Neuronal stem cell (in vitro differentiated cells): ENCODE measurements at regions not wholly inside any gene's neighbourhood (a gene's known extent, or its start where the extent isn't known, plus 50 kb on each side); places are given as distances from the start of the nearest gene placed in this dataset.

Experiments used
- DNase-seq: peaks from one replicate; pipeline ENCODE4 v3.0.0-alpha.2; 2013; ENCODE audit warnings: low spot score
- H2AFZ ChIP-seq: one replicate; pipeline ENCODE4 v1.6.1; 2013; ENCODE audit warnings: mild to moderate bottlenecking, low read length, inconsistent platforms
- H2AK5ac ChIP-seq: 2 replicates; pipeline ENCODE4 v1.6.1; 2013; ENCODE audit warnings: low read depth, mild to moderate bottlenecking, inconsistent platforms, low read length, moderate library complexity, mixed read lengths
- H2BK120ac ChIP-seq: 2 replicates; pipeline ENCODE4 v1.6.1; 2013; ENCODE audit warnings: low read depth, mild to moderate bottlenecking, inconsistent platforms, low read length, moderate library complexity, mixed read lengths
- H2BK12ac ChIP-seq: one replicate; pipeline ENCODE4 v1.6.1; 2013; ENCODE audit warnings: low read length, inconsistent platforms
- H2BK15ac ChIP-seq: 2 replicates; pipeline ENCODE4 v1.6.1; 2013; ENCODE audit warnings: mild to moderate bottlenecking, low read length, inconsistent platforms, mixed read lengths
- H2BK5ac ChIP-seq: one replicate; pipeline ENCODE4 v1.6.1; 2013; ENCODE audit warnings: inconsistent platforms, mild to moderate bottlenecking, low read length, moderate library complexity
- H3K14ac ChIP-seq: one replicate; pipeline ENCODE4 v1.6.1; 2013; ENCODE audit warnings: low read length, inconsistent platforms
- H3K18ac ChIP-seq: 2 replicates; pipeline ENCODE4 v1.6.1; 2013; ENCODE audit warnings: low read length, inconsistent platforms
- H3K23ac ChIP-seq: 2 replicates; pipeline ENCODE4 v1.6.1; 2013; ENCODE audit warnings: low read depth, mild to moderate bottlenecking, mixed read lengths, low read length, inconsistent platforms; ENCODE audit not compliant: poor library complexity
- H3K27ac ChIP-seq: replicated peaks from 3 replicates; pipeline ENCODE4 v1.5.1; 2013; ENCODE audit warnings: low read length, inconsistent platforms
- H3K27me3 ChIP-seq, 3 experiments: 2 replicates each; pipeline ENCODE4 v1.6.1; 2013; ENCODE audit warnings: low read length in 3 of 3, mild to moderate bottlenecking in 2 of 3, inconsistent platforms in 1 of 3, low read depth in 1 of 3, mixed read lengths in 1 of 3, moderate library complexity in 1 of 3; ENCODE audit not compliant: control insufficient read depth in 3 of 3, insufficient read depth in 3 of 3
- H3K36me3 ChIP-seq, 2 donors: replicated peaks in 1 of 2; 2 replicates each; pipeline ENCODE4 v1.6.1; 2013; ENCODE audit warnings: low read length in 2 of 2; ENCODE audit not compliant: control insufficient read depth in 2 of 2, insufficient read depth in 2 of 2
- H3K4ac ChIP-seq: 2 replicates; pipeline ENCODE4 v1.6.1; 2013; ENCODE audit warnings: inconsistent platforms, mild to moderate bottlenecking, low read length, moderate library complexity
- H3K4me1 ChIP-seq, 2 donors: 1 replicate in 1 of 2; 2 replicates in 1 of 2; pipeline ENCODE4 v1.6.1; 2013; ENCODE audit warnings: low read length in 2 of 2, low read depth in 1 of 2; ENCODE audit not compliant: control insufficient read depth in 2 of 2, insufficient read depth in 1 of 2
- H3K4me2 ChIP-seq: one replicate; pipeline ENCODE4 v1.6.1; 2013; ENCODE audit warnings: mild to moderate bottlenecking, low read length, inconsistent platforms; ENCODE audit not compliant: insufficient read depth, poor library complexity, severe bottlenecking
- H3K4me3 ChIP-seq, 2 donors: 2 replicates each; pipeline ENCODE4 v1.5.1; 2013; ENCODE audit warnings: low read length in 2 of 2, mild to moderate bottlenecking in 2 of 2, inconsistent platforms in 1 of 2, moderate library complexity in 1 of 2
- H3K79me1 ChIP-seq: one replicate; pipeline ENCODE4 v1.6.1; 2013; ENCODE audit warnings: low read depth, mild to moderate bottlenecking, inconsistent platforms, low read length, moderate library complexity
- H3K9ac ChIP-seq: one replicate; pipeline ENCODE4 v1.6.1; 2013; ENCODE audit warnings: mild to moderate bottlenecking, low read depth, low read length, inconsistent platforms; ENCODE audit not compliant: poor library complexity
- H3K9me3 ChIP-seq, 2 donors: replicated peaks in 1 of 2; 2 replicates each; pipeline versions ENCODE3 to v1.6.1; 2013; ENCODE audit warnings: low read length in 2 of 2, mild to moderate bottlenecking in 2 of 2, inconsistent platforms in 1 of 2, low read depth in 1 of 2, mixed read lengths in 1 of 2, moderate library complexity in 1 of 2; ENCODE audit not compliant: control insufficient read depth in 2 of 2, insufficient read depth in 1 of 2
- H4K8ac ChIP-seq: one replicate; pipeline ENCODE4 v1.6.1; 2013; ENCODE audit warnings: low read depth, mild to moderate bottlenecking, inconsistent platforms, low read length, moderate library complexity
- H4K91ac ChIP-seq: one replicate; pipeline ENCODE4 v1.6.1; 2013; ENCODE audit warnings: low read length, low read depth, mild to moderate bottlenecking, inconsistent platforms; ENCODE audit not compliant: poor library complexity
- WGBS, 2 donors: extraction: QIAGEN DNeasy Blood & Tissue Kit; methylation state at CpG; one replicate each; pipeline ENCODE4 v1.1.7; 2013; ENCODE audit warnings: missing lambda C conversion rate in 2 of 2, mixed read lengths in 1 of 2; ENCODE audit not compliant: insufficient read length in 2 of 2, insufficient replicate concordance in 1 of 2; ENCODE audit errors: extremely low coverage in 2 of 2; 5-methylcytosine and 5-hydroxymethylcytosine counted together

GRCh38 chr15:38150794-38151193, 101.8 kb upstream of the SPRED1 start:
- H4K8ac ChIP-seq = no peak overlapping the region
- H3K9ac ChIP-seq = no peak overlapping the region
- H4K91ac ChIP-seq = no peak overlapping the region
- no peaks in the 10 kb centered on the region for H3K79me1 ChIP-seq
- no peaks in the 10 kb centered on the region for H3K36me3 ChIP-seq
- H2AFZ ChIP-seq = no peak overlapping the region
- no peaks in the 10 kb centered on the region for H3K27me3 ChIP-seq
- no peak overlapping the region for H2BK120ac ChIP-seq
- no peak overlapping the region for H3K4me3 ChIP-seq
- WGBS, 2 donors = no CpG with 5 or more reads among the region's 2 CpGs
- peaks cover 0 to 3% of the 10 kb centered on the region in 2 donors for H3K4me1 ChIP-seq
- H3K14ac ChIP-seq = no peak overlapping the region
- no peak overlapping the region for H2BK5ac ChIP-seq
- H3K18ac ChIP-seq = no peak overlapping the region
- no peak overlapping the region for H3K4me2 ChIP-seq
- no peak overlapping the region for H2BK15ac ChIP-seq
- H3K23ac ChIP-seq = no peak overlapping the region
- no peak overlapping the region for H2AK5ac ChIP-seq
- DNase-seq = no peak
- no peak overlapping the region for H3K27ac ChIP-seq
- peaks cover 5 to 33% of the 10 kb centered on the region in 2 donors for H3K9me3 ChIP-seq
- no peak overlapping the region for H2BK12ac ChIP-seq
- H3K4ac ChIP-seq = no peak overlapping the region

- no peak overlapping the region for H4K91ac ChIP-seq
- DNase-seq = no peak
- H3K79me1 ChIP-seq = no peaks in the 10 kb centered on the region
- no peak overlapping the region for H2AK5ac ChIP-seq
- H2BK120ac ChIP-seq = no peak overlapping the region
- no peak overlapping the region for H2BK15ac ChIP-seq
- H3K4me2 ChIP-seq = no peak overlapping the region
- H3K27me3 ChIP-seq = no peaks in the 10 kb centered on the region
- peaks cover 5 to 45% of the 10 kb centered on the region in 2 donors for H3K9me3 ChIP-seq
- H3K36me3 ChIP-seq = no peaks in the 10 kb centered on the region
- no peak overlapping the region for H3K14ac ChIP-seq
- no peak overlapping the region for H3K4me3 ChIP-seq
- no peak overlapping the region for H3K23ac ChIP-seq
- no peak overlapping the region for H4K8ac ChIP-seq
- H3K27ac ChIP-seq = no peak overlapping the region
- H2BK5ac ChIP-seq = no peak overlapping the region
- no peak overlapping the region for H3K9ac ChIP-seq
- no peak overlapping the region for H2BK12ac ChIP-seq
- no peak overlapping the region for H3K4ac ChIP-seq
- no peak overlapping the region for H2AFZ ChIP-seq
- no peak overlapping the region for H3K18ac ChIP-seq
- no peaks in the 10 kb centered on the region for H3K4me1 ChIP-seq
These were observed 98.9 kb upstream of the SPRED1 start for GRCh38 chr15:38153781-38154180.

GRCh38 chr15:38154255-38154654, 98.4 kb upstream of the SPRED1 start:
- H3K27ac ChIP-seq = no peak overlapping the region
- H4K91ac ChIP-seq = no peak overlapping the region
- peaks cover 5 to 44% of the 10 kb centered on the region in 2 donors for H3K9me3 ChIP-seq
- H3K23ac ChIP-seq = no peak overlapping the region
- no peak overlapping the region for H2AK5ac ChIP-seq
- no peak overlapping the region for H3K4me3 ChIP-seq
- H3K18ac ChIP-seq = no peak overlapping the region
- H3K4me2 ChIP-seq = no peak overlapping the region
- H3K79me1 ChIP-seq = no peaks in the 10 kb centered on the region
- no peak overlapping the region for H3K9ac ChIP-seq
- H2BK5ac ChIP-seq = no peak overlapping the region
- H3K27me3 ChIP-seq = no peaks in the 10 kb centered on the region
- no peak overlapping the region for H2AFZ ChIP-seq
- no peak overlapping the region for H4K8ac ChIP-seq
- H3K4me1 ChIP-seq = no peaks in the 10 kb centered on the region
- no peak for DNase-seq
- H3K4ac ChIP-seq = no peak overlapping the region
- no peak overlapping the region for H2BK120ac ChIP-seq
- no CpG with 5 or more reads among the region's 1 CpG for WGBS, 2 donors
- H3K14ac ChIP-seq = no peak overlapping the region
- no peaks in the 10 kb centered on the region for H3K36me3 ChIP-seq
- H2BK12ac ChIP-seq = no peak overlapping the region
- H2BK15ac ChIP-seq = no peak overlapping the region

- WGBS, 2 donors = no CpG with 5 or more reads among the region's 3 CpGs
- no peak overlapping the region for H3K23ac ChIP-seq
- H3K79me1 ChIP-seq = no peaks in the 10 kb centered on the region
- H3K4me1 ChIP-seq = no peaks in the 10 kb centered on the region
- H3K27me3 ChIP-seq = no peaks in the 10 kb centered on the region
- H2BK120ac ChIP-seq = no peak overlapping the region
- H2AK5ac ChIP-seq = no peak overlapping the region
- no peak overlapping the region for H3K27ac ChIP-seq
- no peaks in the 10 kb centered on the region for H3K36me3 ChIP-seq
- H3K18ac ChIP-seq = no peak overlapping the region
- H3K4me2 ChIP-seq = no peak overlapping the region
- no peak overlapping the region for H2BK12ac ChIP-seq
- H4K8ac ChIP-seq = no peak overlapping the region
- H2AFZ ChIP-seq = no peak overlapping the region
- no peak overlapping the region for H3K9ac ChIP-seq
- no peak overlapping the region for H3K4me3 ChIP-seq
- DNase-seq = no peak
- H3K14ac ChIP-seq = no peak overlapping the region
- no peak overlapping the region for H4K91ac ChIP-seq
- peaks cover 5 to 39% of the 10 kb centered on the region in 2 donors for H3K9me3 ChIP-seq
- no peak overlapping the region for H2BK15ac ChIP-seq
- H2BK5ac ChIP-seq = no peak overlapping the region
- no peak overlapping the region for H3K4ac ChIP-seq
These were observed 97.8 kb upstream of the SPRED1 start for GRCh38 chr15:38154837-38155236.
